HepG2 (cell line): ENCODE measurements at regions not wholly inside any gene's neighbourhood (a gene's known extent, or its start where the extent isn't known, plus 50 kb on each side); places are given as distances from the start of the nearest gene placed in this dataset.

Source experiments
- ATAC-seq: fragments of 200-7000 bp; cut with Tn5 transposase; 3 replicates; pipeline ENCODE4 v1.9.1; 2020; ENCODE audit warnings: mild to moderate bottlenecking, moderate library complexity
- BruUV-seq: library from RNA; stranded (reverse); fragments of 400-500 nt; replicated peaks from 2 replicates; lab custom pipeline; 2021; lab: Mats Ljungman, UMichigan
- CTCF ChIA-PET: fragments of 300-600 bp; formaldehyde crosslinking; extraction: SDS; loops from one replicate; lab custom pipeline; 2021; ENCODE audit warnings: low total read pairs, inconsistent platforms, low intra/inter-chr PET ratio; lab: Yijun Ruan, JAX
- POLR2A ChIA-PET: fragments of 350-600 bp; sonication (Branson Sonifier 250); formaldehyde crosslinking; loops from one replicate; lab custom pipeline; 2020; ENCODE audit warnings: antibody characterized with exemption, inconsistent platforms; lab: Yijun Ruan, JAX
- DNase-seq: peaks from one replicate; pipeline ENCODE4 v3.0.0-alpha.2; 2015; ENCODE audit warnings: low spot score
- FAIRE-seq: peaks from 3 replicates; lab custom pipeline; 2011; peaks lifted over from hg19 to GRCh38; lab: Jason Lieb, UNC
- H2AFZ ChIP-seq: one replicate; pipeline ENCODE4 v1.6.1; 2011; ENCODE audit warnings: low read length, inconsistent platforms
- H3K27ac ChIP-seq: fragments of 300-600 bp; 3 replicates; pipeline ENCODE4 v1.8.0; 2011; ENCODE audit warnings: mixed run types, mild to moderate bottlenecking, mixed read lengths, low read length, inconsistent platforms; ENCODE audit not compliant: insufficient read depth; ENCODE audit errors: extremely low read length
- H3K27me3 ChIP-seq, 2 experiments: fragments of 200-600 bp in 1 of 2; 2 replicates in 1 of 2; 3 replicates in 1 of 2; pipeline versions ENCODE4 v1.6.0 to v1.8.0; 2011; ENCODE audit warnings: low read length in 2 of 2, mild to moderate bottlenecking in 2 of 2, moderate library complexity in 2 of 2, inconsistent platforms in 1 of 2; ENCODE audit not compliant: insufficient read depth in 2 of 2, control insufficient read depth in 1 of 2
- H3K36me3 ChIP-seq, 2 experiments: fragments of 200-600 bp in 1 of 2; replicated peaks in 1 of 2; 2 replicates in 1 of 2; 3 replicates in 1 of 2; pipeline versions ENCODE4 v1.5.1 to v1.8.0; 2011; ENCODE audit warnings: low read length in 2 of 2, inconsistent platforms in 1 of 2; ENCODE audit not compliant: insufficient read depth in 2 of 2, control insufficient read depth in 1 of 2
- H3K4me1 ChIP-seq: 2 replicates; pipeline ENCODE4 v1.5.1; 2012; ENCODE audit warnings: low read length, inconsistent platforms; ENCODE audit not compliant: insufficient read depth
- H3K4me2 ChIP-seq: 2 replicates; pipeline ENCODE4 v1.6.0; 2011; ENCODE audit warnings: low read depth, low read length, inconsistent platforms
- H3K4me3 ChIP-seq, 3 experiments: fragments of 200-600 bp in 1 of 3; sonication (generic), shearing (Covaris generic) in 1 of 3; replicated peaks in 1 of 3; 2 replicates each; pipeline ENCODE4 v1.5.1; 2011 to 2016; ENCODE audit warnings: low read length in 3 of 3, inconsistent platforms in 2 of 3, low read depth in 2 of 3, mild to moderate bottlenecking in 2 of 3, control low read depth in 1 of 3, mixed read lengths in 1 of 3; ENCODE audit not compliant: insufficient read depth in 1 of 3
- H3K79me2 ChIP-seq: one replicate; pipeline ENCODE4 v1.6.1; 2011; ENCODE audit warnings: low read length, inconsistent platforms; ENCODE audit not compliant: insufficient read depth
- H3K9ac ChIP-seq: 2 replicates; pipeline ENCODE4 v1.6.0; 2011; ENCODE audit warnings: mild to moderate bottlenecking, low read depth, low read length, inconsistent platforms; ENCODE audit not compliant: insufficient read depth
- H3K9me3 ChIP-seq: 2 replicates; pipeline ENCODE4 v1.5.1; 2012; ENCODE audit warnings: mild to moderate bottlenecking, low read length
- H4K20me1 ChIP-seq: 2 replicates; pipeline ENCODE4 v1.6.0; 2011; ENCODE audit warnings: inconsistent platforms, mild to moderate bottlenecking, low read length, moderate library complexity; ENCODE audit not compliant: insufficient read depth
- MYNN ChIP-seq: sonication (generic); formaldehyde crosslinking; IDR thresholded peaks from 2 replicates; pipeline ENCODE4 v1.4.0; 2020; ENCODE audit warnings: mild to moderate bottlenecking, low read depth, missing genetic modification reagents
- NR2F1 ChIP-seq, 2 experiments: fragments of 450-650 bp in 1 of 2; formaldehyde crosslinking in 1 of 2; IDR thresholded peaks; 2 replicates each; pipeline versions ENCODE4 v1.5.0 to v1.6.1; 2016 to 2020; ENCODE audit warnings: mild to moderate bottlenecking in 1 of 2, missing compliant biosample characterization in 1 of 2, missing genetic modification reagents in 1 of 2, moderate library complexity in 1 of 2
- PTBP1 ChIP-seq: fragments of 200-400 bp; formaldehyde crosslinking; IDR thresholded peaks from 2 replicates; pipeline ENCODE4 v1.6.1; 2018; ENCODE audit warnings: low read length, low read depth; ENCODE audit not compliant: poor library complexity, severe bottlenecking
- RCOR2 ChIP-seq: IDR thresholded peaks from 2 replicates; pipeline ENCODE4 v1.6.1; 2016; ENCODE audit warnings: missing biosample characterization, missing genetic modification reagents
- SIX4 ChIP-seq: sonication (generic); formaldehyde crosslinking; IDR thresholded peaks from 2 replicates; pipeline ENCODE4 v1.4.0; 2020; ENCODE audit warnings: missing genetic modification reagents
- TOPORS ChIP-seq: sonication (generic); formaldehyde crosslinking; IDR thresholded peaks from 2 replicates; pipeline ENCODE4 v1.8.0; 2023; ENCODE audit warnings: mild to moderate bottlenecking, missing genetic modification reagents
- ZBTB3 ChIP-seq: sonication (generic); formaldehyde crosslinking; IDR thresholded peaks from 2 replicates; pipeline ENCODE4 v1.4.0; 2020; ENCODE audit warnings: low read depth, mild to moderate bottlenecking, moderate library complexity, missing genetic modification reagents, borderline replicate concordance
- ZNF317 ChIP-seq: sonication (generic); formaldehyde crosslinking; IDR thresholded peaks from 2 replicates; pipeline ENCODE4 v1.5.0; 2020; ENCODE audit warnings: mild to moderate bottlenecking, missing genetic modification reagents
- ZNF331 ChIP-seq: sonication (generic); formaldehyde crosslinking; IDR thresholded peaks from 2 replicates; pipeline ENCODE4 v1.4.0; 2020; ENCODE audit warnings: missing genetic modification reagents
- ZNF563 ChIP-seq: sonication (generic); formaldehyde crosslinking; IDR thresholded peaks from 2 replicates; pipeline ENCODE4 v1.8.0; 2022; ENCODE audit warnings: mild to moderate bottlenecking, moderate library complexity, missing genetic modification reagents
- ZNF644 ChIP-seq: IDR thresholded peaks from 2 replicates; pipeline ENCODE4 v1.6.1; 2016; ENCODE audit warnings: low read depth
- ZNF761 ChIP-seq: sonication (generic); formaldehyde crosslinking; conservative IDR thresholded peaks from 2 replicates; pipeline ENCODE4 v1.4.0; 2020; ENCODE audit warnings: mild to moderate bottlenecking, missing genetic modification reagents
- WGBS: methylation state at CpG from one replicate; pipeline ENCODE4 v1.1.6; 2017; ENCODE audit warnings: low lambda C conversion rate; 5-methylcytosine and 5-hydroxymethylcytosine counted together
- in situ Hi-C: cut with HindIII; loops from 2 replicates; pipeline ENCODE4 v1.10.0; 2017; ENCODE audit warnings: low pct_unique_long_range_greater_than_20kb; ENCODE audit not compliant: extremely low pct_ligation_motif_present
- intact Hi-C: fragments of 100-400 bp; cut with micrococcal nuclease; formaldehyde crosslinking; loops from one replicate; pipeline ENCODE4 v1.10.0; 2022; ENCODE audit not compliant: unreplicated experiment
- TF ChIP-seq, protein P1 (sequence below): sonication (generic); formaldehyde crosslinking; IDR thresholded peaks from 2 replicates; pipeline ENCODE4 v1.5.0; 2020; ENCODE audit warnings: missing genetic modification reagents, mild to moderate bottlenecking, borderline replicate concordance
- TF ChIP-seq, protein P2 (sequence below): sonication (generic); formaldehyde crosslinking; IDR thresholded peaks from 2 replicates; pipeline ENCODE4 v1.4.0; 2020; ENCODE audit warnings: missing genetic modification reagents, mild to moderate bottlenecking, borderline replicate concordance
- TF ChIP-seq, protein P3 (sequence below): sonication (generic); formaldehyde crosslinking; IDR thresholded peaks from 2 replicates; pipeline ENCODE4 v1.4.0; 2020; ENCODE audit warnings: missing genetic modification reagents
- TF ChIP-seq, protein P4 (sequence below): IDR thresholded peaks from 2 replicates; pipeline ENCODE4 v1.6.1; 2012; ENCODE audit warnings: inconsistent platforms

DNA sequence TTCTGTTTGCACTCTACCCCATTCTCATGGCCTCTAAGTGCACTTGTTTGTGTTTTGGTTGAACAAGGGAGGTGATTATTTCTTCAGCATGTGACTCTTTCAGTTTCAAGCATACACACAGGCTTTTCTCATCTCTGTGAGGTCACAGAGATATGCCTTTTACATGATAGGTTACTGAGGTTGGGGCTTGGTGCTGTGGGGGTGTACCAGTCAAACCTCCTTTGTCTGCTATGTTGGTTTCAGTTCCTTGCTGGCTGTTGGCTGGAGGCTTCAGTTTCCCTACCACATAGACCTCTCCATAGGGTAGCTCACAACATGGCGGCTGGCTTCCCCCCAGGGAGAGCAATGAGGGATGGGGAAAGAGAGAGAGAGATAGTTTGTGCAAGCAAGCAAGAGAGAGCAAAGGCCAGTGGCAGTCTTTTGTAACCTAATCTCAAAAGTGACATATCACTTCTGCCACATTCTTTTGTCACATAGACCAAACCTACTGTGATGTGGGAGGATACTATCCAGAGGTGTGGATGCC, 96.7 kb upstream of the SEMA6A start (continued):
- TF ChIP-seq, protein P1, sequence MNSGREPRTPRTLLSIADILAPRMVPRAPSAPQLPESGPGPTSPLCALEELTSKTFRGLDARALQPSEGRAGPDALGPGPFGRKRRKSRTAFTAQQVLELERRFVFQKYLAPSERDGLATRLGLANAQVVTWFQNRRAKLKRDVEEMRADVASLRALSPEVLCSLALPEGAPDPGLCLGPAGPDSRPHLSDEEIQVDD (CRISPR knock-in tag): no peak
- peak; percentile 41; the same call in 1 of the 2 replicates for TF ChIP-seq ZNF331 (CRISPR knock-in tag)
- TF ChIP-seq, protein P2, sequence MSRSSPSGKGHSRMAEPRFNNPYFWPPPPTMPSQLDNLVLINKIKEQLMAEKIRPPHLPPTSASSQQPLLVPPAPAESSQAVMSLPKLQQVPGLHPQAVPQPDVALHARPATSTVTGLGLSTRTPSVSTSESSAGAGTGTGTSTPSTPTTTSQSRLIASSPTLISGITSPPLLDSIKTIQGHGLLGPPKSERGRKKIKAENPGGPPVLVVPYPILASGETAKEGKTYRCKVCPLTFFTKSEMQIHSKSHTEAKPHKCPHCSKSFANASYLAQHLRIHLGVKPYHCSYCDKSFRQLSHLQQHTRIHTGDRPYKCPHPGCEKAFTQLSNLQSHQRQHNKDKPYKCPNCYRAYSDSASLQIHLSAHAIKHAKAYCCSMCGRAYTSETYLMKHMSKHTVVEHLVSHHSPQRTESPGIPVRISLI (CRISPR knock-in tag): 0 out of 2 replicates have a peak, but pooled peaks have one; percentile 23
- no peak for TF ChIP-seq TOPORS (CRISPR knock-in tag)
- 0 out of 2 replicates have a peak, but pooled peaks have one; percentile 45 for TF ChIP-seq SIX4 (CRISPR knock-in tag)
- TF ChIP-seq, protein P3, sequence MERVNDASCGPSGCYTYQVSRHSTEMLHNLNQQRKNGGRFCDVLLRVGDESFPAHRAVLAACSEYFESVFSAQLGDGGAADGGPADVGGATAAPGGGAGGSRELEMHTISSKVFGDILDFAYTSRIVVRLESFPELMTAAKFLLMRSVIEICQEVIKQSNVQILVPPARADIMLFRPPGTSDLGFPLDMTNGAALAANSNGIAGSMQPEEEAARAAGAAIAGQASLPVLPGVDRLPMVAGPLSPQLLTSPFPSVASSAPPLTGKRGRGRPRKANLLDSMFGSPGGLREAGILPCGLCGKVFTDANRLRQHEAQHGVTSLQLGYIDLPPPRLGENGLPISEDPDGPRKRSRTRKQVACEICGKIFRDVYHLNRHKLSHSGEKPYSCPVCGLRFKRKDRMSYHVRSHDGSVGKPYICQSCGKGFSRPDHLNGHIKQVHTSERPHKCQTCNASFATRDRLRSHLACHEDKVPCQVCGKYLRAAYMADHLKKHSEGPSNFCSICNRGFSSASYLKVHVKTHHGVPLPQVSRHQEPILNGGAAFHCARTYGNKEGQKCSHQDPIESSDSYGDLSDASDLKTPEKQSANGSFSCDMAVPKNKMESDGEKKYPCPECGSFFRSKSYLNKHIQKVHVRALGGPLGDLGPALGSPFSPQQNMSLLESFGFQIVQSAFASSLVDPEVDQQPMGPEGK: 0 out of 2 replicates have a peak, but pooled peaks have one; percentile 21
- peak; percentile 99 for TF ChIP-seq ZNF644 (CRISPR knock-in tag)
- no peak for TF ChIP-seq ZNF761 (CRISPR knock-in tag)

DNA sequence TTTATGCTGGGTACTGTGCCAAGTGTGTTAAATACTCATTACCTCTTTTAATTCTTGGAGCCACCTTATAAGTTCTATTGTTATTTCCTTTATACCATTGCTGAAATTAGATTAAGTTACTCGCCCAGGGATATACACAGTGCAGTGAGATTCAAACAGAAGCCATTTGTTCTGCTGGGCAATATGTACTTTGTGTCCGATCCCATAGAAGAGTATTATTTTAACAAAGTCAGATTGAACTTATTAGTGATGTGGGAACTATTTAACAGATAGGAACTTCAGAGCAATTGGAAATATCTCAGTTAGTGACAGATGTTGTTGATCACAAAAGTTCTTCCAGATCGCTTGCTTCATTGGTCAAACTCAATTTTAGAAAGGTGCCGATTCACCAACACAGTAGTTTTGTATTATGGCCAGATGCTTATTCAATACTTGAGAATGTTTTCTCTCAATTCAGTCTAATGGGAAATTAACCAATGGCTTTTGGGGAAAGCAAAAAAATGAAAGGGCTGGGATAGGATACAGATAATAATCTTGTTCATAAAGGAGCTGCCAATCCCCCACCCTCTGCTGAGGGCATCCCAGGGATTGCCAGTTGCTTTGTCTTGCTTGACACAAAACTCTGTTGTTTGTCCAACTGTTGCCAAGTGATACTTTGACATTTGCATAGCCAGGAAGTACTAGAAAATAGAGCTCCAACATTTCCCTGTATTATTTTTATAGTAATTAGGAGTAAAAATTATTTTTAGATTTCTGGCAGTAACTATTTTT, 94.8 kb upstream of the SEMA6A start:
- Histone ChIP-seq H3K9ac (no peak overlapping the region), H3K27me3 (no peaks in the 10 kb centered on the region), H3K4me2 (no peak overlapping the region), H3K9me3 (no peaks in the 10 kb centered on the region), H3K36me3 (no peaks in the 10 kb centered on the region), H3K79me2 (no peaks in the 10 kb centered on the region), H3K27ac (no peak overlapping the region), H4K20me1 (no peaks in the 10 kb centered on the region), H3K4me3 (no peak overlapping the region), H3K4me1 (peaks cover 32% of the 10 kb centered on the region), H2AFZ (no peak overlapping the region)
- no TSS peak for BruUV-seq
- DNase-seq (no peak), FAIRE-seq (no peak), ATAC-seq (no peak)
- CTCF ChIA-PET: no interaction called here
- POLR2A ChIA-PET: no interaction called here
- in situ Hi-C loops: no loop called here
- intact Hi-C loops: no loop called here
- WGBS: 53% methylated on average over 4 of the region's 4 CpGs
- TF ChIP-seq MYNN (CRISPR knock-in tag) (no peak), ZNF317 (CRISPR knock-in tag) (no peak), ZBTB3 (CRISPR knock-in tag) (no peak), PTBP1 (no peak), NR2F1 (CRISPR knock-in tag; IDR thresholded peaks at IDR 0.05) (no peak), RCOR2 (CRISPR knock-in tag) (no peak), ZNF563 (no peak)
- TF ChIP-seq, protein P4, sequence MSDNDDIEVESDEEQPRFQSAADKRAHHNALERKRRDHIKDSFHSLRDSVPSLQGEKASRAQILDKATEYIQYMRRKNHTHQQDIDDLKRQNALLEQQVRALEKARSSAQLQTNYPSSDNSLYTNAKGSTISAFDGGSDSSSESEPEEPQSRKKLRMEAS: no peak
